ENCODE measurements at regions not wholly inside any gene's neighbourhood (a gene's known extent, or its start where the extent isn't known, plus 50 kb on each side); places are given as distances from the start of the nearest gene placed in this dataset.

DNA sequence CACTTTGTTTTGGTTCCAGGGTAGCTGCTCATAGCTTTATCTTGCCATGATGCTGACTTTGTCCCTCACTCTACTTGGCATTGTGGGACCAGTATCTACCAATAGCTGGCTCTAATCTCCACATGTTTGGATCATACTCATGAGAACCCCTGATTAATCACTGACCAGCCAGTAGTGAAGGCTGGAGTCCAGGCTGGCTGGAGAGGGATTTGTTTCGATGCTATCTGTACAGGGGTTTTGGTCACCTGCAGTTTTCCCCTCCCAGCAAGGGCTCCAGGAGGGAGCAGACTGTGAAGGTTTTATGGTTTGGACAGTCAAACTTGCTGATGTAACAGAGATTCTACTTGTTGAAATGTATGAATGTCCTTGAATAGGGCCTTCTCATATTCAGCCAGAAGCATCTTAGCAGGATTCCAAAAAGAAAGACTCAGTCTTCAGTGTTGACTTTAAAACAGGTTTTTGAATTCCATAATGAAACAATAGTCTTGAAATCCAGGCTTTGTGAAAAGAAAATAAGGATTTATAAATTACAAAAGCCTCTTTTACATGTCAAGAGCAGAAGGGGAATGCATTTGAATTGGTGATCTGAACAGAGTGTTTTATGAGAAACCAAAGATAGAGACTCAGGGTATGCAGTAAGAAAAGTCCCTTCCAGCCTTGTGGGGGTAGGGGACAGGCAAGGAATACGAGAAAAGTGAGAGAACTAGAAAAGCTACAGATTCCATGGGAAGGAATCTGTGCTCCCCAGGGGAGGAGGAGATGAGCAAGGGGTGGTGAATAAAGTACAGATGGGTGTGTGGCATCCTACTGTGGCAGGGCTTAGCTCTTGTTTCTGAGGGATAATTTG, 103.1 kb upstream of the SHISA3 start:
- TF ChIP-seq, protein P1, sequence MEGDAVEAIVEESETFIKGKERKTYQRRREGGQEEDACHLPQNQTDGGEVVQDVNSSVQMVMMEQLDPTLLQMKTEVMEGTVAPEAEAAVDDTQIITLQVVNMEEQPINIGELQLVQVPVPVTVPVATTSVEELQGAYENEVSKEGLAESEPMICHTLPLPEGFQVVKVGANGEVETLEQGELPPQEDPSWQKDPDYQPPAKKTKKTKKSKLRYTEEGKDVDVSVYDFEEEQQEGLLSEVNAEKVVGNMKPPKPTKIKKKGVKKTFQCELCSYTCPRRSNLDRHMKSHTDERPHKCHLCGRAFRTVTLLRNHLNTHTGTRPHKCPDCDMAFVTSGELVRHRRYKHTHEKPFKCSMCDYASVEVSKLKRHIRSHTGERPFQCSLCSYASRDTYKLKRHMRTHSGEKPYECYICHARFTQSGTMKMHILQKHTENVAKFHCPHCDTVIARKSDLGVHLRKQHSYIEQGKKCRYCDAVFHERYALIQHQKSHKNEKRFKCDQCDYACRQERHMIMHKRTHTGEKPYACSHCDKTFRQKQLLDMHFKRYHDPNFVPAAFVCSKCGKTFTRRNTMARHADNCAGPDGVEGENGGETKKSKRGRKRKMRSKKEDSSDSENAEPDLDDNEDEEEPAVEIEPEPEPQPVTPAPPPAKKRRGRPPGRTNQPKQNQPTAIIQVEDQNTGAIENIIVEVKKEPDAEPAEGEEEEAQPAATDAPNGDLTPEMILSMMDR (conservative IDR thresholded peaks at IDR 0.05): no peak
- no peak overlapping the region for H3K27ac ChIP-seq

DNA sequence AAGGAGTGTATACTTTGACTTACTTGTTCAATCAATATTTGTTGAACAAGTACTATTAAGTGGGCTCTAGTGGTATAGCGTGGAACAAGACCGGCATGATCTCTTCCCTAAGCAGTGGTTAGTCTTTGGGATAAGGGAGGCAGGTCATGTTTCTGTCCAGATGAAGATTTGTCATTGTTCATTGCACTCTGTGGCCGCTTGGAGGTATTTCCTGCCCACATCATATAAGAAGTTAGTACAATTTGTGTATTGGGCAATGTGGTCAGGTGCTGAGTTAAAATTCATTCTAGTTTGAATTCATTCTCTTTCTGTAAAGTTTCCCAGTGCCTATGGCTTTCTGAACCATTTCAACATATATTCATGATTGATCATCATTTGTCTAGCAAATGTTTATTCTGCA, 101.1 kb upstream of the SHISA3 start:
- peak overlapping the region; percentile 3; the same call in 1 of the 2 replicates for H3K27ac ChIP-seq
- TF ChIP-seq, protein P1 (conservative IDR thresholded peaks at IDR 0.05): peak; percentile 22; the same call in 1 of the 2 replicates

- H3K27ac ChIP-seq: no peak overlapping the region
- TF ChIP-seq, protein P1 (conservative IDR thresholded peaks at IDR 0.05): peak; percentile 71
Measured at GRCh38 chr4:42302348-42302747, 94.9 kb upstream of the SHISA3 start.

- TF ChIP-seq, protein P1 (conservative IDR thresholded peaks at IDR 0.05): no peak
- H3K27ac ChIP-seq: no peak overlapping the region
Measured at GRCh38 chr4:42306221-42307109, 90.8 kb upstream of the SHISA3 start.

GRCh38 chr4:42308247-42308646, 89.0 kb upstream of the SHISA3 start:
- TF ChIP-seq, protein P1 (conservative IDR thresholded peaks at IDR 0.05): no peak
- no peak overlapping the region for H3K27ac ChIP-seq

DNA sequence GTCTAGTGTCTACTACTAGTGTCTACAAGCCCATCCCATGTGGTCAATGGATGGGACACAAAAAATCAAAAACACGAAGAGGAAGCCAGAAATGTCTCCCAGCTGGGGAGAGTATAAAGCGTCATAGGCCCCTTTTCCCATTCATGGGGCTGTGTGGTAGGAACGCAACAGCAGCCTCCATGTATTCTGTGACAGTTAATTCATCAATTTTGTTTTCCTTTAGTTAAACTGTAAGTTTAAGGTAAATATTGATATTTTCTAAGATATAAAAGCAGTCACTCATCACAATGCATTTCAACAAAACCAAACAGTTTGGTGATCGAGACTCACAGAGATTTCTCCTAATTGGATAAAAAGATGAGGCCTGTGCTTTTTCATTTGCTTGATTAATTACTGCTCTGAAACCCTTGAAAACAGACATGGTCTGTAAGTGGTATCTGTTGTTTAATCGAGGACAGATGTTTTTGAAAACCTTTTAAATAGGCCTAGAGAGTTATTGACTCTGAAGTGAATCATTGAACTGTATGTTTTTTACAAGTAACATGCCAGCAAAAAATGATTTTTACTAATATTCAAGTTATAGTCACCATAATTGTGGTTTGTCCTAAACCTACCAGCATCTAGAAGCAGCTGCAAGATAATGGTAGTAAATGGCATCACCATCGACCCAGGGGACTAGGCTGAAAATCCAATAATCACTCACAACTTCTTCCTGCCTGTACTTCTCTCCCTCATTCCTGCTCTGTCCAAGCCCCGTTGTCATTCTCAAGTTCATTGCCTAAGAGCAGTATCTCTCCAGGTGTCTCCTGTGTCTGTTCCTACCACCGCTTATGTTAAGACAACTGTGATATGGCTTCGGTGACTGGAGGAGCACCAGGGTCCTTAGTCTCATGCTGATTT, 87.7 kb upstream of the SHISA3 start:
- TF ChIP-seq, protein P1 (conservative IDR thresholded peaks at IDR 0.05): no peak
- H3K27ac ChIP-seq: no peak overlapping the region
